Prostate gland (tissue), 2 donors: ENCODE measurements at regions not wholly inside any gene's neighbourhood (a gene's known extent, or its start where the extent isn't known, plus 50 kb on each side); places are given as distances from the start of the nearest gene placed in this dataset.

Source experiments
- DNase-seq: peaks from one replicate; pipeline ENCODE4 v3.0.0-alpha.2; 2019; ENCODE audit warnings: low spot score
- H3K27ac ChIP-seq, 2 donors: fragments of 200-600 bp; sonication (generic); 2 replicates each; pipeline ENCODE4 v1.5.1; 2017 to 2019
- H3K27me3 ChIP-seq: fragments of 200-600 bp; sonication (generic); replicated peaks from 2 replicates; pipeline ENCODE4 v1.5.1; 2019; ENCODE audit not compliant: insufficient read depth
- H3K36me3 ChIP-seq, 2 donors: fragments of 200-600 bp; sonication (generic); 1 replicate in 1 of 2; 2 replicates in 1 of 2; pipeline versions ENCODE4 v1.5.1 to v1.8.1; 2017 to 2019
- H3K4me1 ChIP-seq: fragments of 200-600 bp; sonication (generic); replicated peaks from 2 replicates; pipeline ENCODE4 v1.5.1; 2019
- H3K4me3 ChIP-seq, 2 donors: fragments of 200-600 bp; sonication (generic); 2 replicates each; pipeline ENCODE4 v1.5.1; 2017 to 2019
- H3K9me3 ChIP-seq: fragments of 200-600 bp; sonication (generic); 2 replicates; pipeline ENCODE4 v1.5.1; 2017
- CTCF ChIP-seq, 4 experiments: fragments of 200-600 bp in 2 of 4; fragments of 450-650 bp in 2 of 4; sonication (generic) in 2 of 4; IDR thresholded peaks; 1 replicate in 3 of 4; 2 replicates in 1 of 4; pipeline ENCODE4 v1.5.1; 2016 to 2019; ENCODE audit warnings: antibody characterized with exemption in 4 of 4, mild to moderate bottlenecking in 2 of 4, moderate library complexity in 2 of 4
- POLR2A ChIP-seq: fragments of 450-650 bp; IDR thresholded peaks from one replicate; pipeline ENCODE4 v1.6.1; 2016; ENCODE audit warnings: antibody characterized with exemption, mild to moderate bottlenecking
- POLR2AphosphoS5 ChIP-seq: sonication (generic); formaldehyde crosslinking; IDR thresholded peaks from one replicate; pipeline ENCODE4 v1.6.1; 2017; ENCODE audit warnings: antibody characterized with exemption
- WGBS: methylation state at CpG from one replicate; pipeline ENCODE4 v1.1.5; 2018; 5-methylcytosine and 5-hydroxymethylcytosine counted together
- intact Hi-C: fragments of 100-400 bp; cut with DNase I; formaldehyde crosslinking; loops from one replicate; pipeline ENCODE4 v1.14.2; 2022

GRCh38 chr17:11035681-11036080 is 197.8 kb upstream of the PIRT start:
- no peaks in the 10 kb centered on the region for H3K27me3 ChIP-seq
- no peak overlapping the region for H3K4me3 ChIP-seq
- no peak for DNase-seq
- TF ChIP-seq POLR2A (no peak), CTCF (IDR thresholded peaks at IDR 0.05) (no peak), POLR2AphosphoS5 (no peak)
- no peak overlapping the region for H3K27ac ChIP-seq
- WGBS = 69% methylated on average over 5 of the region's 5 CpGs
- intact Hi-C loops = no loop called here
- H3K36me3 ChIP-seq = no peaks in the 10 kb centered on the region
- no peaks in the 10 kb centered on the region for H3K4me1 ChIP-seq
- H3K9me3 ChIP-seq = no peaks in the 10 kb centered on the region

DNA sequence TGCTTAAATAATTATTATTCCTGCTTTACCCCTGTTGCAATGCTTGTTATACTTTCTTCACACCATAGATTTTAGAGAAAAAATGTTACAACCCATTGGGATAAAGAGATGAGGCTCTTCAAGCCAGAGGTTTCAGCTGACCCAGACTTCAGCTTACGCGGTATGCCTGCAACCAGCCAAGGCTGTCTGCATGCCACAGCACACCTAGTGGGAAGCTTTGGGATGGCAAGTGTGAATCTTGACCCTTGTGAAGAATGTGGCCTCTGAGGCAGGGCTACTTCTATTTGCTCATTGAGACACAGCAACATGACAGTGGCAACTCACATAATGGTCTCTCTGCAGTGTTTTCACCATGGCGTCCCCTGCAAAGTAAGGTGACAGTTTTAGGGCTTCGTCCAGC is 193.9 kb upstream of the PIRT start:
- WGBS = 94% methylated on average over 4 of the region's 4 CpGs
- no peak for DNase-seq
- H3K27me3 ChIP-seq = no peaks in the 10 kb centered on the region
- intact Hi-C loops = no loop called here
- no peak overlapping the region for H3K27ac ChIP-seq
- TF ChIP-seq CTCF (IDR thresholded peaks at IDR 0.05) (no peak), POLR2A (no peak), POLR2AphosphoS5 (no peak)
- no peak overlapping the region for H3K4me3 ChIP-seq
- H3K36me3 ChIP-seq = no peaks in the 10 kb centered on the region
- H3K4me1 ChIP-seq = no peaks in the 10 kb centered on the region
- H3K9me3 ChIP-seq = no peaks in the 10 kb centered on the region

- Histone ChIP-seq H3K4me3 (no peak overlapping the region), H3K27ac (no peak overlapping the region), H3K9me3 (no peaks in the 10 kb centered on the region), H3K27me3 (no peaks in the 10 kb centered on the region), H3K4me1 (no peaks in the 10 kb centered on the region), H3K36me3 (no peaks in the 10 kb centered on the region)
- TF ChIP-seq CTCF (IDR thresholded peaks at IDR 0.05) (no peak), POLR2AphosphoS5 (no peak), POLR2A (no peak)
- DNase-seq = no peak
- intact Hi-C loops = no loop called here
- 87% methylated on average over 3 of the region's 3 CpGs for WGBS
Measured at GRCh38 chr17:11029791-11030190, 191.9 kb upstream of the PIRT start.

- TF ChIP-seq CTCF (IDR thresholded peaks at IDR 0.05) (no peak), POLR2A (no peak), POLR2AphosphoS5 (no peak)
- intact Hi-C loops = no loop called here
- Histone ChIP-seq H3K36me3 (no peaks in the 10 kb centered on the region), H3K4me1 (no peaks in the 10 kb centered on the region), H3K27me3 (no peaks in the 10 kb centered on the region), H3K27ac (no peak overlapping the region), H3K4me3 (no peak overlapping the region), H3K9me3 (no peaks in the 10 kb centered on the region)
- WGBS = 68% methylated on average over 3 of the region's 3 CpGs
- DNase-seq = no peak
Measured at GRCh38 chr17:11028349-11028748, 190.5 kb upstream of the PIRT start.

DNA sequence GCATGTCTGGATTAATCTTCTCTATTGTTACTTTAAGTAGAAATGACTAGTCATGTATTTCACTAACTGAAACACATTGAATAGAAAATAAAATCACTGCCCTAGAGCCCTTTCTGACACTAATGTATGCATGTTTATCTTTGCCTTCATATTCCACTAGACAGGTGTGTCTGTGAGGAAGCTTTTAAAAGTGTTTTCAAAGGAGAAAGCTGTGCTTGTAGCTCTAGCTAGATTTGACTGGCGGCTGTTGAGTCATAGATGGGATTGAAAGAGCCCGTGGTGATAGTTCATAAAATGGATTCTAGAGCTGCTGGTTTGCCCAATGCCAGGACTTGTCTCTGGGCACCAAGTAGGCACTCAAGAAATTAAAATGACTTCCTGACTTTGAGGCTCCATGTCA is 189.0 kb upstream of the PIRT start:
- 80% methylated on average over 2 of the region's 2 CpGs for WGBS
- H3K9me3 ChIP-seq = no peaks in the 10 kb centered on the region
- TF ChIP-seq CTCF (IDR thresholded peaks at IDR 0.05) = no peak
- TF ChIP-seq POLR2AphosphoS5 = no peak
- no peak for TF ChIP-seq POLR2A

More for the DNA sequence above, 189.0 kb upstream of the PIRT start:
- H3K36me3 ChIP-seq = no peaks in the 10 kb centered on the region
- H3K27ac ChIP-seq = no peak overlapping the region
- H3K27me3 ChIP-seq = no peaks in the 10 kb centered on the region
- no peak overlapping the region for H3K4me3 ChIP-seq
- intact Hi-C loops = no loop called here
- DNase-seq = no peak
- no peaks in the 10 kb centered on the region for H3K4me1 ChIP-seq
